ENCODE measurements at regions not wholly inside any gene's neighbourhood (a gene's known extent, or its start where the extent isn't known, plus 50 kb on each side); places are given as distances from the start of the nearest gene placed in this dataset.

DNA sequence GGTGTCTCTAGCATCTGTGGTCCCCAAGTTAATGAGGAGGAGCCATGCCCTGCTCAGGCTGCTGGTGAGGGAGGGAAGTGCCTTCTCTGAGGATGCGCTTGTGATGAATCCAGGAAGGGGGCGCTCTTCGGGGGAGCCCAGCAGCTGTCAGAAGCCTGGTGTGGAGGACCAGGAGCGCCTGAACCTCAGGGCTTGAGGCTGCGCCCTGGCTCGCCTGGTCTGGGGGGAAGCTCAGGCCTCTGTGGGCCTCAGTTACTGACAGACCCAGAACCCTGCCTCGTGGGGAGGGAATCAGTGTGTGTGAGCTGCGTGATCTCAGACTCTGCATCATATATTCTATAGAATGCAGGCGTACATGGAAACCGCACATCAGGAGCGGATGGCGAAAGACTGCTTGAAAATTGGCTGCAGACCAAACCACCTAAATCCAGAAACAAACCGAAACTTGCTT, 126.1 kb downstream of the SEC14L1 start:
- DNase-seq (ENCODE audit: low read depth in 2 of 2) = no peak

DNA sequence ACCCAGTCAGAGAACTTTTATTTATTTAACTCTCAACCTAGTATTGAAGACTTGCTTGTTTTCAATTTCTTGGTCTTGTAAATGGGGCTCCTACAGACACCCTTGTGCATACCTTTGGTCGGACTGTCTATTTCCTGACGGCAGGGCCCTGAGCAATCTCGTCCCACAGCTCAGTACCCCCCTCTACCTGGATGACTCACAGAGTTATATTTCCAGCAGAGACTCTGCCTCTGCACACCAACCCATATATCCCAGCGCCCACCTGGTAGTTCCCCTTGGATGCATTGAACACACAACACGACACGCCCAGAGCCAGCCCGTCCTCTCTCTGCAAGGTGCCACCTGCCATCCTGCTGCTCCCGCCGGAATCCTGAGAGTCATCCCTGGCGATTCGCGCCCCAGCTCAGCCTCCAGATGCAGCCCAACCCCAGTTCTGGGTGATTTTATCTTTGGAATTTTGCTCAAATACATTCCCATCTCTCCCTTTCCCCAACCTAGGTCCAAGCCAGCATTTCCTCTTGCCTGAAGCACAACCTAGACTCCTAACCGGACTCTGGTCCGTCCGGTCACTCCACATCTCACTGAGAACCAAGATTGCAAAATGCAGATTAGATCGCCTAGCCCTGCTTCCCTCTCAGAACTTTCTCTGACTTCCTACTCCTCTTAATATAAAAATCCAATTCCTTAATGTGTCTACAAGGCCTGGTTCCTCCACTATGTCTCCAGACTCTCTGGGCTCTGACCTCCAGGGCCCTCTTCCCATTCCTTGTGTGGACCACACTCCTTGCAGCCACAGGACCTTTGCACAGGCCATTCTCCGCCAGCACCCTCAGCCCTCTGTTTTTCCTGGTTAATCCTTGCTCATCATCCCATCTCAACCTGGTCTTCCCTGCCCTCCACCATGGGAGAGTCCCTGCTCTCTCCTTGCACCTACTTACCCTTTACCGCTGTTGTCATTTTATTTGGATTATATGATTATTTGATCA, 129.2 kb downstream of the SEC14L1 start:
- no peak for DNase-seq (ENCODE audit: low read depth in 2 of 2)

DNA sequence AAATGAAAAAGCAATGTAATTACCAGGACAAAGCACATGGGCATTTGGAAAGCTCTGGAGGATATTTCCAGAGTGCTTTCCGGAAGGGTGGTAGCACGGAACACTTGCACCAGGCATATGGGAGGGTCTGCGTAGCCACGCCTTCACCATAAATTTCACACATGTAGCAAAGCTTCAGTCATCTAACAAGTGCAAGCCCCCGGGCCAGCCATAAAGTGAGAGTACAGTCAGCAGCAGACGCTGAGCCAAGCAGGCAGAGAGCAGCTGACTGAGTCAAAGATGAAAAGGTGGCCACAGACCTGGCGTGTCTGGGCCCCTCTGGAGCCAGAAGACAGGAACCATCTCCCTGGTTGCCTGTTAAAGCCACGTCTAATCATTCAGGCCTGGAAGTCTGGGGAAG, 130.6 kb downstream of the SEC14L1 start:
- DNase-seq (ENCODE audit: low read depth in 2 of 2) = no peak

DNA sequence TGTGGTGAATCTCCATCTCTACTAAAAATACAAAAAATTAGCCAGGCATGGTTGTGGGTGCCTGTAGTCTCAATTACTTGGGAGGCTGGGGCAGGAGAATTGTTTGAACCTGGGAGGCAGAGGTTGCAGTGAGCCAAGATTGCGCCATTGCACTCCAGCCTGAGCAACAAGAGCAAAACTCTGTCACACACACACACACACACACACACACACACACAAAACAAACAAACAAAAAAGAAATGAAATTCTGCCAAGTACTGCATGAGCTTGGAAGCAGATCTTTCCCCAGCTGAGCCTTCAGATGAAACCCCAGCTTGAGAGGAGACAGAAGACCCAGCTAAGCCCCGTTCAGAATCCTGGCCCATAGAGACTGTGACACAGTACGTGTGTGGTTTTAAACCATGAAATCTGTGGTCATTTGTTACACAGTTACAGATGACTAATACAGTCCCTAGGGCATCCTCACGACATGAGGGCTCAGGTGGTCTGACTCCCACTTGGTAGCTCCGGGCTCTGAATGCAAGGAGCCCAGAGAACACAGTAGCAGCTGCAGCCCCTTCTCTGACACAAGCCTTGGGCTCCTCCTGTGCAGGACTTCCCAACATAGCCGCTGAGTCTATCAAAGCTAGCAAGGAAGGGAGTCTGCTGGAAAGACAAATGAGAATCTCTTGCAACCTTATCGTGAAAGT, 132.8 kb downstream of the SEC14L1 start:
- DNase-seq (ENCODE audit: low read depth in 2 of 2) = no peak

DNA sequence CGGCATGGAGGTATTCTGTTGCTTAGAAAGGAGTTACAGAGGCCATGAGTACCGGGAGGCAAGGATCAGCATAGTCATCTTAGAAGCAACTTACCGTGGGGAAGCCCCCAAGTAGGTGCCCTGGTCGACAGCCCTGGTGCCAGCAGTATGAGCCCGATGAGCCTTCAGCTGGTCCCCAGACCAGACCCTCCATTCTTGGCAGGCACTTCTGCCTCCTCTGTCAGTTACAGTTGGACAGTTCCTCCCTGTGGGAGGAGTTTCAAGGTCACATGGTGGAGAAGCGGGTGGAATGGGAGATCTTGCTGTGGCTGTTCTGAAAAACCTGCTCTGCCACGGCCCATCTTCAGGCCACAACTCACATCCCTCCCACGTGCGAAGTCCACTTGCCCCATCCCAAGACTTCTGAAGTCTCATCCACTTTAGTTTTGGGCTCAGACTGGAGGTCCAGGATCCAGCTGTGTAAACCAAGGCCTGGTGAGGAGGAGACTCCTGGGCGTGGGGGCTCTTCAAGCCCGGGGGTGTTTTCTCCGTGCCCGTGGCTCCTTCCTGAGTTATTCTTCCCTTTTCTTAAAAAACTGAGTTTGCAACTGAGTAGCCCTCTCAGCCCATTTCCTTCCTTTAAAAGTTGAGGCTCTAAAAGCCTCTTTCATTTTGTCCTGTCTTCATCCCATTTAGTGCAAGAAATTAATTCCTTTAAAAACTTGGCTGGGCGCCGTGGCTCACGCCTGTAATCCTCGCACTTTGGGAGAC, 133.5 kb downstream of the SEC14L1 start:
- no peak for DNase-seq (ENCODE audit: low read depth in 2 of 2)

GRCh38 chr17:77279448-77280303, 138.9 kb downstream of the SEC14L1 start:
- no peak for DNase-seq (ENCODE audit: low read depth in 2 of 2)

- DNase-seq (ENCODE audit: low read depth in 2 of 2) = no peak
Measured at GRCh38 chr17:77280304-77281121, 139.7 kb downstream of the SEC14L1 start.

GRCh38 chr17:77281122-77281903, 140.5 kb downstream of the SEC14L1 start:
- peak; percentile 17 to 30 for DNase-seq (ENCODE audit: low read depth in 2 of 2)

- no peak for DNase-seq (ENCODE audit: low read depth in 2 of 2)
Measured at GRCh38 chr17:77281904-77282367, 141.2 kb downstream of the SEC14L1 start.

DNA sequence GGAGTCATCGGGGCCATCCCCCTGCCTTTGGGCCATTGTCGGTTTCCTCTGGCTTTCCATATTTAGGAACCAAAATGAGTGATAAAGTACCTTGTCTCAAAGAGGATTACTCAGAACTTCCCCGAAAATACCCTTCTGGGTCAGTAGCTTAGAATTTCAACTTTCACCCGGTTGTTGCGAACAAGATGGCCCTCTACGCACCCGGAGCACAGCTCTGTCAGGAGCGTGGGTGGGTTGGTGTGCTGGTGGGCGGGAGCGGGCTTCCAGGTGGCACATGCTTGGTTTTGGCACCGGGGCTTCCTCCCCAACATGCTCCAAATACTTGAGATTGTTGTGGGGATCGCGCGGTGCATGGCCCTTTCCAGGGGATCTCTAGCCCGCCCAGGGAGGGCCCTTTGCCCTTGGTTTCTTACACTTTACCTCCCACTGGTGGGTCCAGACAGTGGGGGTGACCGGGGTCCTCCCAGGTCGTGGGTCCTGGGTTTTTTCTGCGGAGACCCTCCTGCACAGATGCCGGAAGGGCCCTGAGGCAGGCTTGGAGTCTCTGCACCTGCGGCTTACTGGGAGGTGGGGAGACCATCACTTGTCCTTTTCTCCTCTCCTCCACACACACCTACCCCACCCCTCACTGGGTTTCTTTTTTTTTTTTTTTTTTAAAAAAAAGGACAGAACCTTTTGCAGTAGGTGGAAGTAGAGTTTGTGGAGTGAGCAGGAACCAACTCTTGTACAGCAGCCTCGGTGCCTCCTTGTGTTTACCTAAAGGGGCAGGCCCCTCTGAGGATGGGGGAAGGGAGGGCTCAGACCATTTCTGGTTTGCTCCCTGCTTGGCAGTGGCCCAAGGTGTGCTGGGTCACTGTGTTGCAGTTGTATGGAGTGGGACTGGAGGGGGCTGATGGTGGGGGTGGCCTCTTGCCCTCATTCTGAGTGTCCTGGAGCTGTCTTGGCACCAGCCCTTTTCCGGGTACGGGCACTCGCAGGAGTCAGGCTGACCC, 142.1 kb downstream of the SEC14L1 start:
- no peak for DNase-seq (ENCODE audit: low read depth in 2 of 2)

DNA sequence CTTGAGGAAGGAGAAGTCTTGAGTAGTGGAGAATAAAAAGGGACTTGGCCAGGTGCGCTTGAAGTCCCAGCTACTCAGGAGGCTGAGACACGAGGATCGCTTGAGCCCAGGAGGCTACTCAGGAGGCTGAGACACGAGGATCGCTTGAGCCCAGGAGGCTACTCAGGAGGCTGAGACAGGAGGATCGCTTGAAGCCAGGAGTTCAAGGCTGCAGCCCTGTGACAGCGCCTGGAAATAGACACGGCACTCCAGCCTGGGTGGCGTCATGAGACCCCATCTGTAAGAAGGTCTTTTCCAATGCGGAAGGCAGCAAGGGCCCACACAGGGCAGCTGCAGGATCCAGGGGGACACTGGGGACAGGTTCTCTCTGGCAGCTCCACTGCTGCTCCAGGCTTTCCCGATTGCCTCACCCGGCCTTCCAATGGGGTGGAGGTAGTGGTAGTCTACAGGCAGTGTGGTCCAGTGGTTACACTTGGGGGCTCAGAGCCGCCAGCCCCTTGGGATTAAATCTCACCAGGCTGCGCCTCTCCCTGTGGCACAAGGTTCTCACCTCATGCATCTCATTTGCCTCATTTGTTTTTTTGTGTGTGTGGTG, 143.4 kb downstream of the SEC14L1 start:
- DNase-seq (ENCODE audit: low read depth in 2 of 2) = no peak

DNA sequence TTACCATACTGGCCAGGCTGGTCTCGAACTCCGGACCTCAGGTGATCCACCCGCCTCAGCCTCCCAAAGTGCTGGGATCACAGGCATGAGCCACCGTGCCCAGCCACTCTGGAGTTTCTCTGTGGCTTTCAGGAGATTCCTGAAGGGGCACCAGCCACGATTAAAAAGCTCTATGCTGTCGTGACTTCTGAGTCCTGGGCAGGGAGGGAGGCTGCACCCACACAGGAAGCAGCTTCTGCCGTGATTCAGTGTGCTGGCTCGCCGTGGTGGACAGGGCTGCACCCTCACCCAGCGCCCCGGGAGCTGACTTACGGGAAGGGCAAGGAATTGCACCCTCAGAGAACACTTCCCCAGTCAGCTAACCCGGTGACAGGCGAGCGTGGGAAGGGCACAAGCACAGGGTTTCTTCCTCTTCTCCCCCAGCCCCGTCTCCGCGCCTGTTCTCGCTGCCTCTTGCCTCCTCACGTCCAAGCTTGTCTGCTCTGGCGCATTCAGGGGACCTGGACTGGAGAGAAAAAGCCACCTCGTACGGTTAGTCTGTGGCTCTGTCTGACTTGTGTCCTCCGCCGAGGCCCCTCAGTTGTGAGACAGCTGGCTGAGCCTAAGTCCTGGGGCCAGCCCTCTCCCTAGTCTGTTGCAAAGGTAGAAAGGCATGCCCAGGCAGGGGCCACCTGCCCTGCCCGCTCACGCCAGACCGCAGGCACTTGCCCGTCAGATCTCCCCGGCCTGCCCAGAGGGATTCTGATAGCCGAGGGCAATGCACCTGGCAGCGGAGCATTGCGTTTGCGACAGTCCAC, 145.0 kb downstream of the SEC14L1 start:
- no peak for DNase-seq (ENCODE audit: low read depth in 2 of 2)

DNA sequence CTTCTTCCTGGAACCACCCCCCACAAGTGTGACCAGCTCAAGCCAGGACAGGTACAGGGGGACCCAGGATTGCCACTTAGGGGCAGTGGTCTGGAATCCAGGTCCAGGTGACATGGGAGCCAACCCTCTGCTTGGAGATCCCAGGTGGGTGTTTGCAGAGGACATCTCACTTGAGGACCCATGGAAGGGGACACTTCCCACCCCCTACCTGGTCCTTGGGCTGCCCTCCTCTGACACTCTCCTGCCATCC, 145.5 kb downstream of the SEC14L1 start:
- no peak for DNase-seq (ENCODE audit: low read depth in 2 of 2)

DNA sequence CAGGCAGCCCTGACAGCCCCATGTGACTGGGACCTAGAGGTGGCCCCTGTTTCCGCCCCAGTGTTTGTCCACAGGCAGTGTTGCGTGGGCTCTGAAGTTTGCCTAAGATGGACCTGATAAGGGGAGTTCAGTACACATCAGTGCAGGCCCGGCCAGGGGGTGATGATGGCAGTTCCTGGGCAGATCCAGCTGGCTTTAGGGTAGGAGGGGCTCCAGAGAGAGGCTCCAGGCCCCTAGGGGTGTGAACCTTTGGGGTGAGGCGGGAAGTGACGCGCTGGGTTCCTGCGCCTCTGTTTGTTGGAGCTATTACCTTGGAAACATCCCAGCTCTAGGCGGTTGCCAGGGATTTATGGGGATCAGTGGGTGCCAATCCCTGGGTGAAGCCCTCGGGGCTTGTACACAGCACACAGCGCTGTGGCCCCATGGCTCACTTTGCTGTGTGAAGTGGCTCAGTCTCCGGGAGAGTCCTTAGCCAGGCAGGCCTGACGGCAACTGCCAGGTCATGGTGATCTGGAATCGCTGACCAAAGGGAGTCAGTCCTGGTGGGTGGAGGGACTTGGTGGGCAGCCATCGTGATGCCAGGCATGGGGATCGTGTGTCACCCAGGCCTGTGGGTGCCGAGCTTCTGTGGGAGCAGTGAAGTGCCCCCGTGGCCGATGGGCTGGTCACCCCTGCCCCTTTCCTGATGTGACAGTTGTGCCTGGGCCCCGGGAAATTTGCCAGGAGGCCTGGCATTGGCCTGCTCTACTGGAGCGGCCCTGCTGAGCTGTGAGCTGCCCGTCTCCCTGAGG, 146.1 kb downstream of the SEC14L1 start:
- DNase-seq (ENCODE audit: low read depth in 2 of 2) = no peak

GRCh38 chr17:77287432-77288068, 146.8 kb downstream of the SEC14L1 start:
- DNase-seq (ENCODE audit: low read depth in 2 of 2) = no peak

- no peak for DNase-seq (ENCODE audit: low read depth in 2 of 2)
Measured at GRCh38 chr17:77288115-77288619, 147.4 kb downstream of the SEC14L1 start.

Measured in activated CD4-positive, alpha-beta T cell treated with anti-CD3 and anti-CD28 coated beads for 24 hours (primary cell).